ENCODE measurements at regions not wholly inside any gene's neighbourhood (a gene's known extent, or its start where the extent isn't known, plus 50 kb on each side); places are given as distances from the start of the nearest gene placed in this dataset.

GRCh38 chr21:14670409-14670808 is 124.3 kb upstream of the SAMSN1 start:
- TF ChIP-seq CTCF (conservative IDR thresholded peaks at IDR 0.05): no peak
- no peak for TF ChIP-seq EZH2 (IDR thresholded peaks at IDR 0.05; ENCODE audit: low read depth)
